ENCODE measurements at regions not wholly inside any gene's neighbourhood (a gene's known extent, or its start where the extent isn't known, plus 50 kb on each side); places are given as distances from the start of the nearest gene placed in this dataset.

DNA sequence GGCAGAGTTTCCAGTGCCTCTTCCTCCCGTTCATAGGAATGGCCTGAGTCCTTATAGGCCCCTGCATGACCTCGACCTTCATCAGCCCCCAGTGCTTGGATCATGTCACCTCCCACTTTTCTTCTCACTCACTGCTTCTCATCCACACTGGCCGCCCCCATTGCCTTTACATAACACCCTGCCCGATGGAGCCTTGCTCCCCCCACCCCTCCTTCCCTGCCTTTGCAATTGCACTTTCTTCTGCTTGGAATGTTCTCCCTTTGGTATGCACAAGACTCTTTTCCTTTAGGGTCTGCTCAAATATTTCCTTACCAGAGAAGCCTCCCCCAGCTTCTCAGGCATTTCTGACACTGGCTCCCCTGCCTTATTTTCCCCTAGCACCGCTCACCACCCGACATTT is 125.2 kb upstream of the KCNJ6 start:
- no peak for TF ChIP-seq POLR2A (IDR thresholded peaks at IDR 0.05)
- TF ChIP-seq, protein P1, sequence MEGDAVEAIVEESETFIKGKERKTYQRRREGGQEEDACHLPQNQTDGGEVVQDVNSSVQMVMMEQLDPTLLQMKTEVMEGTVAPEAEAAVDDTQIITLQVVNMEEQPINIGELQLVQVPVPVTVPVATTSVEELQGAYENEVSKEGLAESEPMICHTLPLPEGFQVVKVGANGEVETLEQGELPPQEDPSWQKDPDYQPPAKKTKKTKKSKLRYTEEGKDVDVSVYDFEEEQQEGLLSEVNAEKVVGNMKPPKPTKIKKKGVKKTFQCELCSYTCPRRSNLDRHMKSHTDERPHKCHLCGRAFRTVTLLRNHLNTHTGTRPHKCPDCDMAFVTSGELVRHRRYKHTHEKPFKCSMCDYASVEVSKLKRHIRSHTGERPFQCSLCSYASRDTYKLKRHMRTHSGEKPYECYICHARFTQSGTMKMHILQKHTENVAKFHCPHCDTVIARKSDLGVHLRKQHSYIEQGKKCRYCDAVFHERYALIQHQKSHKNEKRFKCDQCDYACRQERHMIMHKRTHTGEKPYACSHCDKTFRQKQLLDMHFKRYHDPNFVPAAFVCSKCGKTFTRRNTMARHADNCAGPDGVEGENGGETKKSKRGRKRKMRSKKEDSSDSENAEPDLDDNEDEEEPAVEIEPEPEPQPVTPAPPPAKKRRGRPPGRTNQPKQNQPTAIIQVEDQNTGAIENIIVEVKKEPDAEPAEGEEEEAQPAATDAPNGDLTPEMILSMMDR (IDR thresholded peaks at IDR 0.05) = no peak
